MCF 10A (cell line): ENCODE measurements at regions not wholly inside any gene's neighbourhood (a gene's known extent, or its start where the extent isn't known, plus 50 kb on each side); places are given as distances from the start of the nearest gene placed in this dataset.
A peak's percentile ranks its signal among the peaks of the same experiment; 100 is the strongest.

ENCODE experiments used
- BruUV-seq: library from RNA; stranded (reverse); fragments of 400-500 nt; replicated peaks from 2 replicates; lab custom pipeline; 2021; lab: Mats Ljungman, UMichigan
- CTCF ChIA-PET: fragments of 300-600 bp; sonication (Branson Sonifier 250); formaldehyde crosslinking; extraction: SDS; loops from one replicate; lab custom pipeline; 2021; ENCODE audit warnings: antibody characterized with exemption, inconsistent platforms; lab: Yijun Ruan, JAX
- POLR2A ChIA-PET: fragments of 300-600, 350-650 bp; sonication (Branson Sonifier 250); formaldehyde crosslinking; extraction: SDS; loops from one replicate; lab custom pipeline; 2020; ENCODE audit warnings: antibody characterized with exemption, inconsistent platforms; lab: Yijun Ruan, JAX
- DNase-seq: peaks from one replicate; pipeline ENCODE4 v3.0.0-alpha.2; 2018; ENCODE audit not compliant: unreplicated experiment
- H3K27ac Mint-ChIP-seq: one replicate; pipeline ENCODE4 v1.8.0; 2022; ENCODE audit warnings: mild to moderate bottlenecking, low read depth, mixed read lengths; ENCODE audit not compliant: unreplicated experiment
- H3K27me3 Mint-ChIP-seq: one replicate; pipeline ENCODE4 v1.8.0; 2022; ENCODE audit warnings: mixed read lengths; ENCODE audit not compliant: insufficient read depth, unreplicated experiment
- H3K36me3 Mint-ChIP-seq: one replicate; pipeline ENCODE4 v1.8.0; 2022; ENCODE audit warnings: mild to moderate bottlenecking, moderate library complexity, mixed read lengths; ENCODE audit not compliant: insufficient read depth, unreplicated experiment
- H3K4me1 Mint-ChIP-seq: one replicate; pipeline ENCODE4 v1.8.0; 2022; ENCODE audit warnings: mixed read lengths; ENCODE audit not compliant: insufficient read depth, unreplicated experiment
- H3K4me3 Mint-ChIP-seq: one replicate; pipeline ENCODE4 v1.8.0; 2022; ENCODE audit warnings: mild to moderate bottlenecking, moderate library complexity, mixed read lengths; ENCODE audit not compliant: unreplicated experiment
- H3K9me3 Mint-ChIP-seq: one replicate; pipeline ENCODE4 v1.8.0; 2022; ENCODE audit warnings: mixed read lengths; ENCODE audit not compliant: unreplicated experiment
- intact Hi-C: fragments of 100-400 bp; cut with micrococcal nuclease; formaldehyde crosslinking; loops from 2 replicates; pipeline ENCODE4 v1.14.1; 2022
- TF ChIP-seq, protein P1 (sequence below): fragments of 200-600 bp; IDR thresholded peaks from one replicate; pipeline ENCODE4 v1.8.0; 2022; ENCODE audit warnings: antibody characterized with exemption, mild to moderate bottlenecking; ENCODE audit not compliant: unreplicated experiment

DNA sequence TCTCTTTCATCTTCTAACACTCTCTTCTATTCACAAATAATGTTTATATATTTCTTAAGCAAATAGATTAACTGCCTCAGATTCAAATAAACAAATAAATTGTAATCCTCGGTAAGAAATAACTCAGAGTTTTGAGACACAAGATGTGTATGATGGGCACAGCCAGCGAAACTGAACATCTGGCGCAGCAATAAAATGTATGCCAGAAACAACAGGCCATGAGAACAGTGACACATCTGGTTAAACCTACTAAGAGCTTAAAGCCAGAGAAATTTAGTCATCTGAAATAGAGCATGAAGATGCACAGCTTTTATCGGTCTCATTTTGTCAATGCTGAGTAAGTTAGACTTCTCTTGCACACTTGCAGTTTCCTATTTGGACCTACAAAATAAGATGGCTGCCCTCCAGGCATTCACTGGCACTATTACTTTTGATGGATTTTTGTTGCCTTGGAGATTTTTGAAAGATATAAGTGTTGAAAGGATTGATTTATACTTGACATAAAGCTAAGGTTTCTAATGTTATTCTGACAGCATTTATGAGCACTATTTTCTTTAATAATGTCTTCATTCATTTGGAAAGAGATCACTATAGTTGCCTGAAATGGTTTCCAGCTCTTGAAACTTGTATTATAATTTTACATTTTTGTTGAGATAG, 1444.0 kb downstream of the PCDH18 start:
- TF ChIP-seq, protein P1, sequence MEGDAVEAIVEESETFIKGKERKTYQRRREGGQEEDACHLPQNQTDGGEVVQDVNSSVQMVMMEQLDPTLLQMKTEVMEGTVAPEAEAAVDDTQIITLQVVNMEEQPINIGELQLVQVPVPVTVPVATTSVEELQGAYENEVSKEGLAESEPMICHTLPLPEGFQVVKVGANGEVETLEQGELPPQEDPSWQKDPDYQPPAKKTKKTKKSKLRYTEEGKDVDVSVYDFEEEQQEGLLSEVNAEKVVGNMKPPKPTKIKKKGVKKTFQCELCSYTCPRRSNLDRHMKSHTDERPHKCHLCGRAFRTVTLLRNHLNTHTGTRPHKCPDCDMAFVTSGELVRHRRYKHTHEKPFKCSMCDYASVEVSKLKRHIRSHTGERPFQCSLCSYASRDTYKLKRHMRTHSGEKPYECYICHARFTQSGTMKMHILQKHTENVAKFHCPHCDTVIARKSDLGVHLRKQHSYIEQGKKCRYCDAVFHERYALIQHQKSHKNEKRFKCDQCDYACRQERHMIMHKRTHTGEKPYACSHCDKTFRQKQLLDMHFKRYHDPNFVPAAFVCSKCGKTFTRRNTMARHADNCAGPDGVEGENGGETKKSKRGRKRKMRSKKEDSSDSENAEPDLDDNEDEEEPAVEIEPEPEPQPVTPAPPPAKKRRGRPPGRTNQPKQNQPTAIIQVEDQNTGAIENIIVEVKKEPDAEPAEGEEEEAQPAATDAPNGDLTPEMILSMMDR, result no peak
- no peak overlapping the region for H3K27ac Mint-ChIP-seq
- H3K4me1 Mint-ChIP-seq, result no peaks in the 10 kb centered on the region
- no peaks in the 10 kb centered on the region for H3K27me3 Mint-ChIP-seq
- H3K4me3 Mint-ChIP-seq, result no peak overlapping the region
- no peak for DNase-seq
- H3K9me3 Mint-ChIP-seq, result no peaks in the 10 kb centered on the region
- ChIA-PET POLR2A (no interaction called here), CTCF (interaction anchor here (0.7 kb wide), 1 partner anchor 11 kb away, joined by 3 read pairs; no protein-coding TSS in a partner anchor)
- intact Hi-C loops, result no loop called here
- H3K36me3 Mint-ChIP-seq, result no peaks in the 10 kb centered on the region
- BruUV-seq, result no TSS peak

DNA sequence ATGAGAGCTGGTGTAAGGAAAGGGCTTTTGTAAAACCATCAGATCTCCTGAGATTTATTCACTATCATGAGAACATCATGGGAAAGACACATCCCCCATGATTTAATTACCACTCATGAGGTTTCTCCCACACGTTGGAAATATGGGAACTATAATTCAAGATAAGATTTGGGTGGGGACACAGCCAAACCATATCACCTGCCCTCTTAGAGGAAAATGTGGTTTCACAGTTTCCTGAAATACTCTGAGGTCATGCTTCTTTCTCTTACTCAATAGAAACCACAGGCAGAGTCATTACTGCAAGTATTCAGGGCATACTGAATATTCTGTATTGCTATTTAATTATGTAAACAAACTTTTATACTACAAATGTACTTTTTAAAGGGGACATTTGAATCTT, 1453.3 kb downstream of the PCDH18 start:
- H3K4me1 Mint-ChIP-seq, result no peaks in the 10 kb centered on the region
- TF ChIP-seq, protein P1, result no peak
- no peaks in the 10 kb centered on the region for H3K27me3 Mint-ChIP-seq
- H3K9me3 Mint-ChIP-seq, result no peaks in the 10 kb centered on the region
- no peak overlapping the region for H3K27ac Mint-ChIP-seq
- no peaks in the 10 kb centered on the region for H3K36me3 Mint-ChIP-seq
- CTCF ChIA-PET, result no interaction called here
- no peak overlapping the region for H3K4me3 Mint-ChIP-seq
- no TSS peak for BruUV-seq
- intact Hi-C loops, result no loop called here
- DNase-seq, result peak; percentile 5
- POLR2A ChIA-PET, result no interaction called here

DNA sequence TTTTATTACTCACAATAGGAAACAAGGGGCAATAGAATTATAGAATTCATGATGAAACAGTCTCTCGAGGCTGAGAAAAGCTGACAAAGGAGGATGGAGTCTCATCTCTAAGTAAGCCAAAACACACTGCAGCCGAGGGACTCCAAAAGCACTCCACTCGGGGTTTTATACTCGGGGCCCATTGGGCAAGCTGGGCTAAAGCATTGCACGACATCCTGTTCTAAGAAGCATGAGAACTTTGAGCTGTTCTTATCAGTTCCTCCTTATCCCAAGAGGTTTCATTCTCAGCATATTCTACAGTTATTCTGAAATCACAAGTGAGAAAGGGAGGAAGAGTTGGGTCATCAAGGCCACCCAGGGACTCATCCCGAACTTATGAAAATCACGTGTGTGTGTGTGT, 1475.5 kb downstream of the PCDH18 start:
- TF ChIP-seq, protein P1, result no peak
- intact Hi-C loops, result no loop called here
- no TSS peak for BruUV-seq
- POLR2A ChIA-PET, result interaction anchor here (0.6 kb wide), 2 partner anchors 60 to 275 kb away, joined by 3 to 4 read pairs; no protein-coding TSS in a partner anchor
- Mint-ChIP-seq H3K9me3 (no peaks in the 10 kb centered on the region), H3K4me3 (no peak overlapping the region), H3K27ac (no peak overlapping the region), H3K4me1 (no peaks in the 10 kb centered on the region), H3K27me3 (no peaks in the 10 kb centered on the region), H3K36me3 (no peaks in the 10 kb centered on the region)
- CTCF ChIA-PET, result interaction anchor here (0.6 kb wide), 1 partner anchor 30 kb away, joined by 4 read pairs; no protein-coding TSS in a partner anchor
- no peak for DNase-seq

DNA sequence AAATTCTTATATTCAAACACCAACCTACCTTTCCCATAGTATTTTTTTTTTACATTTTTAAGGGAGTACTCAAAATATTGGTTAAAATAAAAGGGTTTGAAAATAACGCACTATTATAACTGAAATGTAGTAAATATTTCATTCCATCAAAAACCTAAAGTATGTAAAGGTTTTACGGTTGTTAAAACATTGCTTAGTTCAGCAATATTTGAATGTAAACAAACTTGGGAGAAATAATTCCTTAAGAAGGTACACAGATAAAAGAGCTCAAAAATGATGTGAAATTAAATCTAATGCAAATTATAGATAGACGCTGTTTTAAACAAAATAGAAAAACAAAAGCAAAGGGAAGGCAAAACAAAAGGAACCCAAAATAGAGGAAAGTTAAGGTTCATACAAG, 1476.9 kb downstream of the PCDH18 start:
- POLR2A ChIA-PET, result no interaction called here
- no peaks in the 10 kb centered on the region for H3K27me3 Mint-ChIP-seq
- no peak overlapping the region for H3K27ac Mint-ChIP-seq
- H3K9me3 Mint-ChIP-seq, result no peaks in the 10 kb centered on the region
- CTCF ChIA-PET, result interaction anchor here (0.7 kb wide), 1 partner anchor 70 kb away, joined by 4 read pairs; no protein-coding TSS in a partner anchor
- H3K36me3 Mint-ChIP-seq, result no peaks in the 10 kb centered on the region
- no peak for DNase-seq
- no peak overlapping the region for H3K4me3 Mint-ChIP-seq
- intact Hi-C loops, result no loop called here
- no TSS peak for BruUV-seq
- H3K4me1 Mint-ChIP-seq, result no peaks in the 10 kb centered on the region
- TF ChIP-seq, protein P1, result no peak
